ENCODE measurements at regions not wholly inside any gene's neighbourhood (a gene's known extent, or its start where the extent isn't known, plus 50 kb on each side); places are given as distances from the start of the nearest gene placed in this dataset.
"Not testable (repeated sequence)": the region's sequence is repeated elsewhere in the genome, so short reads cannot be mapped to it uniquely, and the experiment has no call there.

- no peak for DNase-seq
Observed at GRCh38 chr2:122244598-122245229, 489.3 kb downstream of the TSN start.

- no peak for DNase-seq
Observed at GRCh38 chr2:122249673-122250072, 494.2 kb downstream of the TSN start.

GRCh38 chr2:122251158-122251557 is 495.7 kb downstream of the TSN start:
- DNase-seq: no peak

- no peak for DNase-seq
Observed at GRCh38 chr2:122251566-122251965, 496.1 kb downstream of the TSN start.

- DNase-seq: no peak
Observed at GRCh38 chr2:122255924-122256323, 500.5 kb downstream of the TSN start.

- no peak for DNase-seq
Observed at GRCh38 chr2:122261911-122262310, 506.5 kb downstream of the TSN start.

- DNase-seq: no peak
Observed at GRCh38 chr2:122263746-122264145, 508.3 kb downstream of the TSN start.

- no peak for DNase-seq
Observed at GRCh38 chr2:122266636-122267035, 511.2 kb downstream of the TSN start.

GRCh38 chr2:122267947-122268346 is 512.5 kb downstream of the TSN start:
- no peak for DNase-seq

- DNase-seq: no peak
Observed at GRCh38 chr2:122273785-122274419, 518.5 kb downstream of the TSN start.

- no peak for DNase-seq
Observed at GRCh38 chr2:122277956-122278355, 522.5 kb downstream of the TSN start.

- no peak for DNase-seq
Observed at GRCh38 chr2:122300758-122301157, 545.3 kb downstream of the TSN start.

GRCh38 chr2:122307763-122308162 is 552.3 kb downstream of the TSN start:
- no peak for DNase-seq

GRCh38 chr2:122315306-122315705 is 559.9 kb downstream of the TSN start:
- no peak for DNase-seq

GRCh38 chr2:122319539-122320132 is 564.2 kb downstream of the TSN start:
- DNase-seq: no peak

GRCh38 chr2:122322815-122323214 is 567.4 kb downstream of the TSN start:
- DNase-seq: no peak

GRCh38 chr2:122323927-122324326 is 568.5 kb downstream of the TSN start:
- DNase-seq: no peak

- no peak for DNase-seq
Observed at GRCh38 chr2:122326471-122326870, 571.0 kb downstream of the TSN start.

- no peak for DNase-seq
Observed at GRCh38 chr2:122328816-122329215, 573.4 kb downstream of the TSN start.

- no peak for DNase-seq
Observed at GRCh38 chr2:122329278-122329677, 573.8 kb downstream of the TSN start.

GRCh38 chr2:122333932-122334331 is 578.5 kb downstream of the TSN start:
- DNase-seq: no peak

GRCh38 chr2:122338000-122338399 is 582.5 kb downstream of the TSN start:
- DNase-seq: no peak

- no peak for DNase-seq
Observed at GRCh38 chr2:122340246-122340645, 584.8 kb downstream of the TSN start.

GRCh38 chr2:122341007-122341406 is 585.6 kb downstream of the TSN start:
- no peak for DNase-seq

GRCh38 chr2:122352151-122352550 is 596.7 kb downstream of the TSN start:
- DNase-seq: not testable (repeated sequence)
